ENCODE measurements at regions not wholly inside any gene's neighbourhood (a gene's known extent, or its start where the extent isn't known, plus 50 kb on each side); places are given as distances from the start of the nearest gene placed in this dataset.

DNA sequence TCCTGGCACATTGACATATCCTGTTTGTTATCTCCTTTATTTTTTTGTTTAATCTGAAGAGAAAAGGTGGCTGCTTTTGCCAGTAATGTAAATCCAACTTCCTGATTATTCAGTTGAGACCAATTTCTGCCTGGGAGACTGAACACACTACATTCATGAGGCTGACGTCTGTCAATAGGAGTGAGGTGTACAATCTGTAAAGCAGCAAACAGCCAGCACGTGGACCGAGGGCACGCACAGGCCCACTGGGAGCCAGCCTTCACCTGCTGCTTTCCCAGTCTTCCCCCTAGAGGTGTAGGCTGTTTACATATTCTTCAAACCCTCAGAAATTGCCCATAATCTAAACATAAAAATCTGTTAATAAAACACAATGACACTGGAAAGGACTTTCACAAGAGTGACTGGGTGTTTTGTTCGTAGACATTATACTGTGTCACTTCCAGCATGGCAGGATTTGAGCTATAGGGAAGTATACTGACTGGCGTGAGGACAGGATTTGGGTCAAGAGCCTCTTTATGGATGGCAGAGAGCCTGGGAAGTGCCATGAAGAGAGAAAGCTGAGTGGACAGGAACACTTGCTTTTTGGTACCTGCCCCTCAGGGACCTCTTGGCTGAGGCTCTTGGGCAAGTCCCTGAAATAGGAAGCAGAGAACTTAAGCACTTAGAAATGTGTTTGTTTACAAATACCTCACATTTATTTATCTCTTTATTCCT lies 552.9 kb upstream of the CAMK1G start:
- no peak overlapping the region for H3K4me3 ChIP-seq (replicated peaks in 1 of 3; ENCODE audit: low read depth in 2 of 3, low read length in 3 of 3)
- no peak for DNase-seq
- no peak overlapping the region for H2AFZ ChIP-seq (ENCODE audit: insufficient read depth, low read depth, low read length, poor library complexity, severe bottlenecking)
- no peak overlapping the region for H3K9ac ChIP-seq (ENCODE audit: insufficient read depth, low read length, poor library complexity, severe bottlenecking)
- H3K4me1 ChIP-seq (ENCODE audit: control insufficient read depth in 1 of 2, insufficient read depth in 2 of 2, low read length in 2 of 2): no peaks in the 10 kb centered on the region
- TF ChIP-seq, protein P1, sequence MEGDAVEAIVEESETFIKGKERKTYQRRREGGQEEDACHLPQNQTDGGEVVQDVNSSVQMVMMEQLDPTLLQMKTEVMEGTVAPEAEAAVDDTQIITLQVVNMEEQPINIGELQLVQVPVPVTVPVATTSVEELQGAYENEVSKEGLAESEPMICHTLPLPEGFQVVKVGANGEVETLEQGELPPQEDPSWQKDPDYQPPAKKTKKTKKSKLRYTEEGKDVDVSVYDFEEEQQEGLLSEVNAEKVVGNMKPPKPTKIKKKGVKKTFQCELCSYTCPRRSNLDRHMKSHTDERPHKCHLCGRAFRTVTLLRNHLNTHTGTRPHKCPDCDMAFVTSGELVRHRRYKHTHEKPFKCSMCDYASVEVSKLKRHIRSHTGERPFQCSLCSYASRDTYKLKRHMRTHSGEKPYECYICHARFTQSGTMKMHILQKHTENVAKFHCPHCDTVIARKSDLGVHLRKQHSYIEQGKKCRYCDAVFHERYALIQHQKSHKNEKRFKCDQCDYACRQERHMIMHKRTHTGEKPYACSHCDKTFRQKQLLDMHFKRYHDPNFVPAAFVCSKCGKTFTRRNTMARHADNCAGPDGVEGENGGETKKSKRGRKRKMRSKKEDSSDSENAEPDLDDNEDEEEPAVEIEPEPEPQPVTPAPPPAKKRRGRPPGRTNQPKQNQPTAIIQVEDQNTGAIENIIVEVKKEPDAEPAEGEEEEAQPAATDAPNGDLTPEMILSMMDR (IDR thresholded peaks at IDR 0.05): no peak
- no peak overlapping the region for H3K4me3 Mint-ChIP-seq
- H3K27me3 Mint-ChIP-seq (ENCODE audit: low read depth in 3 of 3): peaks cover 0 to 10% (median 4%) of the 10 kb centered on the region in 3 donors
- H3K9me3 ChIP-seq (replicated peaks in 1 of 2; ENCODE audit: control insufficient read depth in 1 of 2, insufficient read depth in 1 of 2, low read length in 2 of 2): no peaks in the 10 kb centered on the region
- no peaks in the 10 kb centered on the region for H3K4me1 Mint-ChIP-seq
- H3K27ac Mint-ChIP-seq: no peak overlapping the region
- intact Hi-C loops (cut with micrococcal nuclease): no loop called here
- H3K36me3 Mint-ChIP-seq: no peaks in the 10 kb centered on the region
- H3K9me3 Mint-ChIP-seq: peaks cover 0 to 8% (median 2%) of the 10 kb centered on the region in 7 donors
- H3K27me3 ChIP-seq (ENCODE audit: control insufficient read depth in 2 of 2, insufficient read depth in 2 of 2, low read length in 2 of 2): no peaks in the 10 kb centered on the region
- H3K4me2 ChIP-seq (replicated peaks; ENCODE audit: extremely low read depth, low read length, poor library complexity, severe bottlenecking): no peak overlapping the region
- WGBS (ENCODE audit: insufficient coverage): 100% methylated on average over 1 of the region's 6 CpGs
- H3K79me2 ChIP-seq (ENCODE audit: insufficient read depth, low read length): no peaks in the 10 kb centered on the region
- H3K27ac ChIP-seq (ENCODE audit: low read depth in 1 of 2, low read length in 2 of 2): no peak overlapping the region
- no peaks in the 10 kb centered on the region for H4K20me1 ChIP-seq (ENCODE audit: insufficient read depth, low read length)
- no peaks in the 10 kb centered on the region for H3K36me3 ChIP-seq (replicated peaks in 1 of 2; ENCODE audit: control insufficient read depth in 1 of 2, insufficient read depth in 2 of 2, low read length in 2 of 2)

DNA sequence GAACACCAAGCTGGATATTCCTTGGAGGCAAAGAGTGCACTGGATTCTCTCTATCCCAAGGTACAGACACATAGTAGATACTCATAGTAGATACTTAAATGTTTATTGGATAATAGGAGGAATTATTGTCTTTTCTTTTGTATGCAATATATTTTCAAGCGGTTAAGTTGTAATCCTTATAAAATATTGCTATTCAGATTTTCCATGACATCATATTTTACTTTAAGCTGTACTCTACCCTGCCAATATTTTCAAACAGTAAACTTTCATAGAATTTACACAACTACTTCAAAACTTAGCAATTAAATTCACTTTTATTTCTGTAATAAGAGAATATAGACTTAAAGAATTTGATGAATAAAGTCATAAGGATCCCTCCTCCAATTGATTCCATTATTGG lies 546.5 kb upstream of the CAMK1G start:
- Mint-ChIP-seq H3K9me3 (peaks cover 0 to 5% (median 0%) of the 10 kb centered on the region in 7 donors), H3K27ac (no peak overlapping the region), H3K4me1 (peaks cover 12% of the 10 kb centered on the region), H3K4me3 (no peak overlapping the region), H3K36me3 (no peaks in the 10 kb centered on the region), H3K27me3 (ENCODE audit: low read depth in 3 of 3) (peaks cover 4 to 11% (median 9%) of the 10 kb centered on the region in 3 donors)
- no CpG with 5 or more reads among the region's 1 CpG for WGBS (ENCODE audit: insufficient coverage)
- Histone ChIP-seq H3K27ac (ENCODE audit: low read depth in 1 of 2, low read length in 2 of 2) (no peak overlapping the region), H3K4me1 (ENCODE audit: control insufficient read depth in 1 of 2, insufficient read depth in 2 of 2, low read length in 2 of 2) (peaks cover 11 to 12% of the 10 kb centered on the region in 2 donors), H3K4me2 (replicated peaks; ENCODE audit: extremely low read depth, low read length, poor library complexity, severe bottlenecking) (no peak overlapping the region), H2AFZ (ENCODE audit: insufficient read depth, low read depth, low read length, poor library complexity, severe bottlenecking) (no peak overlapping the region), H3K36me3 (replicated peaks in 1 of 2; ENCODE audit: control insufficient read depth in 1 of 2, insufficient read depth in 2 of 2, low read length in 2 of 2) (no peaks in the 10 kb centered on the region), H3K9ac (ENCODE audit: insufficient read depth, low read length, poor library complexity, severe bottlenecking) (no peak overlapping the region), H4K20me1 (ENCODE audit: insufficient read depth, low read length) (no peaks in the 10 kb centered on the region), H3K27me3 (ENCODE audit: control insufficient read depth in 2 of 2, insufficient read depth in 2 of 2, low read length in 2 of 2) (peaks cover 0 to 4% of the 10 kb centered on the region in 2 donors), H3K4me3 (replicated peaks in 1 of 3; ENCODE audit: low read depth in 2 of 3, low read length in 3 of 3) (no peak overlapping the region), H3K79me2 (ENCODE audit: insufficient read depth, low read length) (no peaks in the 10 kb centered on the region), H3K9me3 (replicated peaks in 1 of 2; ENCODE audit: control insufficient read depth in 1 of 2, insufficient read depth in 1 of 2, low read length in 2 of 2) (no peaks in the 10 kb centered on the region)
- TF ChIP-seq, protein P1 (IDR thresholded peaks at IDR 0.05): no peak
- no peak for DNase-seq
- intact Hi-C loops (cut with micrococcal nuclease): no loop called here
